Ishikawa (cell line): ENCODE measurements at regions not wholly inside any gene's neighbourhood (a gene's known extent, or its start where the extent isn't known, plus 50 kb on each side); places are given as distances from the start of the nearest gene placed in this dataset.

Experiments
- CEBPB ChIP-seq: IDR thresholded peaks from 2 replicates; pipeline ENCODE4 v1.6.1; 2012
- CREB1 ChIP-seq: IDR thresholded peaks from 2 replicates; pipeline ENCODE4 v1.6.1; 2012; ENCODE audit warnings: low read depth
- EGR1 ChIP-seq: IDR thresholded peaks from 2 replicates; pipeline ENCODE4 v1.6.1; 2012
- EP300 ChIP-seq: IDR thresholded peaks from 2 replicates; pipeline ENCODE4 v1.6.1; 2012; ENCODE audit warnings: borderline replicate concordance
- FOXM1 ChIP-seq: IDR thresholded peaks from 2 replicates; pipeline ENCODE4 v1.6.1; 2012; ENCODE audit warnings: low read depth, borderline replicate concordance
- MAX ChIP-seq: IDR thresholded peaks from 2 replicates; pipeline ENCODE4 v1.6.1; 2012
- RAD21 ChIP-seq: IDR thresholded peaks from 2 replicates; pipeline ENCODE4 v1.6.1; 2012; ENCODE audit warnings: low read depth
- REST ChIP-seq: IDR thresholded peaks from 2 replicates; pipeline ENCODE4 v1.6.1; 2012; ENCODE audit warnings: low read depth, mild to moderate bottlenecking
- TAF1 ChIP-seq: IDR thresholded peaks from 2 replicates; pipeline ENCODE4 v1.6.1; 2012; ENCODE audit warnings: low read depth, mild to moderate bottlenecking
- TEAD4 ChIP-seq: IDR thresholded peaks from 2 replicates; pipeline ENCODE4 v1.6.1; 2012
- YY1 ChIP-seq: IDR thresholded peaks from 2 replicates; pipeline ENCODE4 v1.6.1; 2012; ENCODE audit warnings: low read depth

- TF ChIP-seq TAF1: no peak
- TF ChIP-seq CEBPB: no peak
- TF ChIP-seq EP300: no peak
- no peak for TF ChIP-seq REST
- TF ChIP-seq CREB1: no peak
- TF ChIP-seq MAX: no peak
- no peak for TF ChIP-seq YY1
- TF ChIP-seq FOXM1: no peak
- TF ChIP-seq RAD21: no peak
- TF ChIP-seq EGR1: no peak
- TF ChIP-seq TEAD4: no peak
These were observed 254.2 kb downstream of the COG6 start for GRCh38 chr13:39909634-39910033.
